Liver (tissue), 8 donors: ENCODE measurements at regions not wholly inside any gene's neighbourhood (a gene's known extent, or its start where the extent isn't known, plus 50 kb on each side); places are given as distances from the start of the nearest gene placed in this dataset.

ENCODE experiments used
- DNase-seq: peaks from one replicate; pipeline ENCODE4 v3.0.0-alpha.2; 2017; ENCODE audit warnings: low spot score
- H3K27ac ChIP-seq, 2 donors: one replicate each; pipeline ENCODE4 v1.7.0; 2013; ENCODE audit warnings: inconsistent platforms in 2 of 2, low read length in 2 of 2, control low read depth in 1 of 2, low read depth in 1 of 2, mild to moderate bottlenecking in 1 of 2
- H3K27me3 ChIP-seq, 4 donors: one replicate each; pipeline versions ENCODE4 v1.6.1 to v1.7.0; 2013; ENCODE audit warnings: low read length in 3 of 4, inconsistent platforms in 1 of 4, mild to moderate bottlenecking in 1 of 4, moderate library complexity in 1 of 4; ENCODE audit not compliant: control insufficient read depth in 4 of 4, insufficient read depth in 4 of 4
- H3K36me3 ChIP-seq, 4 donors: one replicate each; pipeline versions ENCODE4 v1.6.1 to v1.7.0; 2013; ENCODE audit warnings: low read length in 3 of 4, mild to moderate bottlenecking in 3 of 4, low read depth in 1 of 4, moderate library complexity in 1 of 4; ENCODE audit not compliant: control insufficient read depth in 4 of 4, insufficient read depth in 3 of 4
- H3K4me1 ChIP-seq, 4 donors: one replicate each; pipeline versions ENCODE4 v1.6.1 to v1.7.0; 2013; ENCODE audit warnings: low read length in 3 of 4, mild to moderate bottlenecking in 3 of 4, moderate library complexity in 1 of 4; ENCODE audit not compliant: control insufficient read depth in 4 of 4, insufficient read depth in 4 of 4
- H3K4me3 ChIP-seq, 3 donors: one replicate each; pipeline versions ENCODE4 v1.6.1 to v1.7.0; 2013; ENCODE audit warnings: low read length in 3 of 3, control low read depth in 1 of 3, low read depth in 1 of 3, mild to moderate bottlenecking in 1 of 3
- H3K9ac ChIP-seq, 2 donors: one replicate each; pipeline ENCODE4 v1.7.0; 2013; ENCODE audit warnings: low read length in 2 of 2, mild to moderate bottlenecking in 2 of 2, moderate library complexity in 2 of 2, control low read depth in 1 of 2, low read depth in 1 of 2
- H3K9me3 ChIP-seq, 4 donors: one replicate each; pipeline versions ENCODE4 v1.6.1 to v1.7.0; 2013; ENCODE audit warnings: low read length in 3 of 4; ENCODE audit not compliant: control insufficient read depth in 4 of 4
- CTCF ChIP-seq: fragments of 150-350 bp; IDR thresholded peaks from 2 replicates; pipeline ENCODE4 v1.5.1; 2017; ENCODE audit warnings: improper control_type of control experiment, low read depth, low read length; ENCODE audit not compliant: missing input control
- EGR1 ChIP-seq, 2 donors: IDR thresholded peaks; 2 replicates each; pipeline ENCODE4 v1.6.1; 2016 to 2018; ENCODE audit warnings: antibody characterized with exemption in 2 of 2, low read depth in 2 of 2
- FOXA1 ChIP-seq: IDR thresholded peaks from 2 replicates; pipeline ENCODE4 v1.6.1; 2016; ENCODE audit warnings: antibody characterized with exemption
- FOXA2 ChIP-seq: IDR thresholded peaks from 2 replicates; pipeline ENCODE4 v1.6.1; 2016; ENCODE audit warnings: antibody characterized with exemption
- GABPA ChIP-seq, 2 donors: IDR thresholded peaks in 1 of 2; conservative IDR thresholded peaks in 1 of 2; 2 replicates each; pipeline ENCODE4 v1.6.1; 2016; ENCODE audit warnings: antibody characterized with exemption in 2 of 2, mild to moderate bottlenecking in 1 of 2, moderate library complexity in 1 of 2
- HNF4A ChIP-seq, 2 donors: conservative IDR thresholded peaks; 2 replicates each; pipeline ENCODE4 v1.6.1; 2016; ENCODE audit warnings: antibody characterized with exemption in 2 of 2, mild to moderate bottlenecking in 2 of 2
- HNF4G ChIP-seq: IDR thresholded peaks from 2 replicates; pipeline ENCODE4 v1.6.1; 2016; ENCODE audit warnings: antibody characterized with exemption
- NR2F2 ChIP-seq: IDR thresholded peaks from 2 replicates; pipeline ENCODE4 v1.6.1; 2016; ENCODE audit warnings: antibody characterized with exemption
- RAD21 ChIP-seq, 2 donors: IDR thresholded peaks; 2 replicates each; pipeline ENCODE4 v1.6.1; 2016; ENCODE audit warnings: antibody characterized with exemption in 2 of 2, mild to moderate bottlenecking in 2 of 2
- REST ChIP-seq: IDR thresholded peaks from 2 replicates; pipeline ENCODE4 v1.6.1; 2016; ENCODE audit warnings: antibody characterized with exemption, mild to moderate bottlenecking
- RXRA ChIP-seq, 2 donors: IDR thresholded peaks; 2 replicates each; pipeline ENCODE4 v1.6.1; 2017 to 2018; ENCODE audit warnings: antibody characterized with exemption in 2 of 2, mild to moderate bottlenecking in 1 of 2
- SP1 ChIP-seq: IDR thresholded peaks from 2 replicates; pipeline ENCODE4 v1.6.1; 2018; ENCODE audit warnings: antibody characterized with exemption, mild to moderate bottlenecking
- TAF1 ChIP-seq: conservative IDR thresholded peaks from 2 replicates; pipeline ENCODE4 v1.6.1; 2016; ENCODE audit warnings: antibody characterized with exemption, mild to moderate bottlenecking
- YY1 ChIP-seq: IDR thresholded peaks from 2 replicates; pipeline ENCODE4 v1.6.1; 2016; ENCODE audit warnings: antibody characterized with exemption, mild to moderate bottlenecking
- WGBS: extraction: QIAGEN DNeasy Blood & Tissue Kit; methylation state at CpG from one replicate; pipeline ENCODE4 v1.1.7; 2013; 5-methylcytosine and 5-hydroxymethylcytosine counted together
- TF ChIP-seq, protein P1 (sequence below): IDR thresholded peaks from 2 replicates; pipeline ENCODE4 v1.6.1; 2016; ENCODE audit warnings: antibody characterized with exemption
- TF ChIP-seq, protein P2 (sequence below): IDR thresholded peaks from 2 replicates; pipeline ENCODE4 v1.6.1; 2016; ENCODE audit warnings: antibody characterized with exemption
- donor health status: healthy.
- donor health status: healthy.
- donor health status: healthy.
- donor health status: healthy.
- donor health status: healthy.

DNA sequence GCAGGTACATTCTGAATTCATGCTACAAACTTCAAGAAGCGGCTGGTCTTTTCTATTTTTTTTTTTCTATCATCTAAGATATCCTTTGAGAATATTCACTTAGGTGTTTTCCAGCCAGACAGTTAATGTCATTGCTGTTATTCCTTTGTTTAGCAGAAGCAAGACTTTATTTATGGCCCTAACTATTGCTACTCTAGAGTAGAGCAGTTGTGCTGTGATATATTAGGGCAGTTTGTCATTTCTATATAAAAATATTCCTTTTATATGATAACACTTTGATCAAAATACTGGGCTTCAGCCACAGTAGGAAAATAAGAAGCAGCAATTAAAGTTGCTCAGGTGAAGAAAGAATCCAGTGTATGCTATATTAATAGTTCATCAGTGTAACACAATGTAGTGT lies 959.3 kb downstream of the NCAM2 start (continued):
- TF ChIP-seq, protein P1, sequence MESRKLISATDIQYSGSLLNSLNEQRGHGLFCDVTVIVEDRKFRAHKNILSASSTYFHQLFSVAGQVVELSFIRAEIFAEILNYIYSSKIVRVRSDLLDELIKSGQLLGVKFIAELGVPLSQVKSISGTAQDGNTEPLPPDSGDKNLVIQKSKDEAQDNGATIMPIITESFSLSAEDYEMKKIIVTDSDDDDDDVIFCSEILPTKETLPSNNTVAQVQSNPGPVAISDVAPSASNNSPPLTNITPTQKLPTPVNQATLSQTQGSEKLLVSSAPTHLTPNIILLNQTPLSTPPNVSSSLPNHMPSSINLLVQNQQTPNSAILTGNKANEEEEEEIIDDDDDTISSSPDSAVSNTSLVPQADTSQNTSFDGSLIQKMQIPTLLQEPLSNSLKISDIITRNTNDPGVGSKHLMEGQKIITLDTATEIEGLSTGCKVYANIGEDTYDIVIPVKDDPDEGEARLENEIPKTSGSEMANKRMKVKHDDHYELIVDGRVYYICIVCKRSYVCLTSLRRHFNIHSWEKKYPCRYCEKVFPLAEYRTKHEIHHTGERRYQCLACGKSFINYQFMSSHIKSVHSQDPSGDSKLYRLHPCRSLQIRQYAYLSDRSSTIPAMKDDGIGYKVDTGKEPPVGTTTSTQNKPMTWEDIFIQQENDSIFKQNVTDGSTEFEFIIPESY, result no peak
- no peak for TF ChIP-seq HNF4A (conservative IDR thresholded peaks at IDR 0.05)

- peaks cover 0 to 4% (median 0%) of the 10 kb centered on the region in 4 donors for H3K27me3 ChIP-seq
- no peak for DNase-seq
- no peak overlapping the region for H3K4me3 ChIP-seq
- H3K27ac ChIP-seq, result no peak overlapping the region
- no peak overlapping the region for H3K9ac ChIP-seq
- H3K9me3 ChIP-seq, result peaks cover 0 to 1% (median 0%) of the 10 kb centered on the region in 4 donors
- 51% methylated on average over 1 of the region's 1 CpG for WGBS
- TF ChIP-seq SP1, result no peak
- no peak for TF ChIP-seq FOXA1
- TF ChIP-seq NR2F2, result no peak
- no peak for TF ChIP-seq EGR1 (IDR thresholded peaks at IDR 0.05; ENCODE audit: low read depth in 2 of 2)
- TF ChIP-seq RAD21 (IDR thresholded peaks at IDR 0.05), result no peak
- TF ChIP-seq RXRA (IDR thresholded peaks at IDR 0.05), result no peak
- TF ChIP-seq TAF1, result no peak
- no peaks in the 10 kb centered on the region for H3K4me1 ChIP-seq
- no peaks in the 10 kb centered on the region for H3K36me3 ChIP-seq
These were observed 965.7 kb downstream of the NCAM2 start for GRCh38 chr21:21963911-21964310.

DNA sequence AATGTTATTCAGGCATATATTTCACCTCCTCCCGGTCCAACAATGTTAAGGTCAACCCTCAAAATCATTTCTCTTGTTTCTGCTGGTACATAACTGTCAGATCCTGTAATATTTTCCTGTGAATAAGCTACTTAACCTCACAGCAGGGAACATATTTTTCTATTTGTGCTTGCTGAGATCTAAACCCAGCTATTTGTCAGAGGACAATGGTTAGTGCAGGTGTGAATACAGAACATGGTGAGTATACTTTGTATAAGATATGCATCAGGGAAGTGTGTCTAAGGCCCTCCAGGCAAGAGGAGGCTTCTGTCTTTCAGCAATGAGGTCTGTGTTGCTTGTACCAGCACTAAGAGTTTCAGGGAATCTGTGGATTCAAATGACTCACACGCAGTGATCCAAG lies 970.6 kb downstream of the NCAM2 start:
- no peak for TF ChIP-seq REST
- TF ChIP-seq YY1, result no peak
- no peak for TF ChIP-seq EGR1 (IDR thresholded peaks at IDR 0.05; ENCODE audit: low read depth in 2 of 2)
- no peak for TF ChIP-seq TAF1
- no peak for TF ChIP-seq NR2F2
- no peak for TF ChIP-seq FOXA2
- TF ChIP-seq GABPA (IDR thresholded peaks at IDR 0.05 in 1 of 2, conservative IDR thresholded peaks at IDR 0.05 in 1 of 2), result no peak
- no peak for TF ChIP-seq SP1
- TF ChIP-seq RAD21 (IDR thresholded peaks at IDR 0.05), result no peak
- TF ChIP-seq CTCF, result no peak
- no peak for TF ChIP-seq RXRA (IDR thresholded peaks at IDR 0.05)
- no peak for TF ChIP-seq HNF4G
- TF ChIP-seq, protein P1, result no peak
- TF ChIP-seq HNF4A (conservative IDR thresholded peaks at IDR 0.05), result no peak
- TF ChIP-seq, protein P2, sequence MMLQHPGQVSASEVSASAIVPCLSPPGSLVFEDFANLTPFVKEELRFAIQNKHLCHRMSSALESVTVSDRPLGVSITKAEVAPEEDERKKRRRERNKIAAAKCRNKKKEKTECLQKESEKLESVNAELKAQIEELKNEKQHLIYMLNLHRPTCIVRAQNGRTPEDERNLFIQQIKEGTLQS, result no peak
- H3K9ac ChIP-seq, result no peak overlapping the region
- H3K4me3 ChIP-seq, result no peak overlapping the region
- H3K4me1 ChIP-seq, result no peaks in the 10 kb centered on the region
- no peak overlapping the region for H3K27ac ChIP-seq
- no peak for DNase-seq
- peaks cover 0 to 4% (median 0%) of the 10 kb centered on the region in 4 donors for H3K27me3 ChIP-seq
- peaks cover 0 to 1% (median 0%) of the 10 kb centered on the region in 4 donors for H3K9me3 ChIP-seq
- H3K36me3 ChIP-seq, result no peaks in the 10 kb centered on the region
- WGBS, result 64% methylated on average over 2 of the region's 2 CpGs
